ENCODE measurements at regions not wholly inside any gene's neighbourhood (a gene's known extent, or its start where the extent isn't known, plus 50 kb on each side); places are given as distances from the start of the nearest gene placed in this dataset.

DNA sequence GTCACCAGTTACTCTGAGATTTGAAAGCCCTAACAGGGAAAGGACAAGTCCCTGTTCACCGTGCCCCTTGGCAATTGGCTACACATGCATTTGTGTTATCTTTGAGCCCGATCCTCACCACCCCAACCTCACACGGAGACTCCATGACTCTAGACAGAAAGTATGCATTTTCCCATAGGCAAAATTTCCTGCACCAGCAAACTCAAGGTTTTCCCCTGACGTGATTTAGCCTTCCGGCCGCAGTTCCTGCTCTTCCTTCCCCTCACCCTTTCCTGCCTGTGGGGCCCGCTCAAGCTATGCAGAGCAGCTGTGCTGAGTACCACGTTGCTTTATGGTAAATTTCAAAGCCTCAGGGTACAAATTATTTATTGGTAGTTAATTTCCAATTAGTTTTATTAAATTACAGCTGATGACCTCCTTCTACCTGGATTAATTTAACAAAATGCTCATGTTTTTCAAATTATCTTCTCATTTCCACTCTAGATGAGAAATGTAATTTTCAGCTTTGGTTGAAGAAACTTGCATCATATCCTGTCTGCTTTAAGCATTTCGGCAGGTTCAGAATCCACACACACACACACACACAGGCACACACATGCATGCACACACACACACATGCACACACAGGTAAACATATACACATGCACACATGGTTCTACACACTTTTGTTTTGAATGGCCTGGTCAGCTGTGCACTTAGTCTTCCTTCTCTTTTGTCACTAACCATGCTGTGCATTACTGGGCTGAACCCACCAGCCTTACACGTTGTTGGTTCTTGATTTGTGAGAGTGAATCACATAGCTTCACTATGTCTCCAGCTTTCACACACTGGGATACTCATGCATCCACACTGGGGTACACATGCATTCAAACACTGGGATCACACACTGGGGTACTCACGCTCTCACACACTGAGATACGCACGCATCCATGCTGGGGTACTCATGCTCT lies 283.1 kb upstream of the PITRM1 start:
- DNase-seq = no peak

DNA sequence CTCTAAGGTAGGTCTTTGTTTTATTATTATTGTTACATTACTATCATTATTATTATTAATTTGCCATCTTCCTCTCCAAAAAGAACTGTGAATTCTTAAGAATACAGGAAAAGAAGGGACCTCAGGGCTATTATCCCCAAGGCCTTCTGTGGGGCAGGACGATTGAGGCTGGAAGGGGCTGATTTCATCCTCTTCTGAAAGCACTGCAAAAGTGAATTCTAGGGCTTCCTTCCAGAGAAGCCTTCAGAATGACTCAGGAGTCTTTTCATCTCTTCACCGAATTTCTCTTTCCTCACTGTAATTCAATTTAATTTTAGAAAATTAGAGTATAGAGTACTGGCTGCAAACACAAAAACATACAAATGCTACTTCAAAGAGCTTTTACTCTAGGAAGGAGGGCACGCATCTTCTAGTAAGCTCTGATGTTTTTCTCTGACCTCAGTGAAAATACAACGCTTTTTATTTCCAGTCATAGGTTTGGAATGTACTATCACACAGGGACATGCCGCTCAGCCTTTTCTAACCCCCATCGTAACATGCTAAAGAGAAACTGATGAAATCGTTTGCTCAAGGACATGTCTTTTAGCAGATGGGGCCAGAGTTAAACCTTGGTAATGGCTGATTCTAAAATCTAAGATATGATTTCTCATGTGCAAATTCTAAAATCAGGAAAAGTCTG lies 280.2 kb upstream of the PITRM1 start:
- DNase-seq = no peak

DNA sequence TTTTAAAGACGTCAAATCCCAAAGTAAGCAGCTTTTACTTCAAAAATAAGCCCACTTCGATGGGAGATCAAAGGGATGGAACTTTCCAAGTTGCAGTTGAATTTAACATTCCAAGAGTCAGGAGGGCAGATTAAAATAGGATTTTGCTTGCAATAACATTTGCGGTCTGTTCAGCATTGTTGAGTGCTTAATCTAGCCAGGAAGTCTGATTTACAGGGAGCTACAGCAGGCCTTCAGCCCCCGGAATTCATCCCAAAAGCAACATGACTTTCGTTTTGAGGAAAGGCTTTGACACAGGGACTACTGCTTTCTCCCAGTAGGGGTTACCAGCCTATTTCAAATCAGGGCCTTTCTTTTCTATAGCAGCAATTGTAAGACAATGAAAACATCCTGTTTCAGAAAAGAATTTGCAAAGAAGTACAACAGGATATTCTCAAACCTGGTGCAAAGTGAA lies 279.6 kb upstream of the PITRM1 start:
- DNase-seq = no peak

DNA sequence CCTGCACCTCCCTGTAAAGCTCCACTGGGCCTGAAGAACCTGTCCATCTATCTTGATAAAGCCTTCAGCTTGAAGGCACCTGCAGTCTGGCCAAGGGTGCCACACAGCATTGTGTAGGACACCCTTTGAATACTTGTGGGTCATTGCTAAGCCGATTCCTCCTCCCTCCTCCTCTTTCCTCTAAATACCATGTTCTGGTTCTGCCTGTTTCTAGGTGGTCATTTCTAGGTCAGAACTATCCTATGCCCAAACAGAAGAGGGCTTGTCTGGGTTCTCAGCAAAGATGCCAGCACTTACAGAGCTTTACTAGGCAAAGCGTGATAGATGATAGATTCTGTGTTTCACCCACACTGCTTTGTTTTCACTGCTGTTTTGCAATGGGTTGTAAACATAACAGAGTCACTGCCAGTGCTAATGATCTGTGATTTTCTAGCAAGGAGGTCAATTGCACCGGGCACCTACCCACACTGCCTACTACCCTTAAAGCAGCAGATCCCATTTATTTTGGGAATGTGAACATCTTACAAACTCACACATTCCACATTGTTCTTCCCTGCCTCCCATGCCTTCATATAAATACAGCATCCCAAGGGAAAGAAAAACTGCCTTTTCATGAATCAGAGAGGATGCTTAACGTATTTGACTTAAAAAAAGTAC lies 279.1 kb upstream of the PITRM1 start:
- DNase-seq = no peak

DNA sequence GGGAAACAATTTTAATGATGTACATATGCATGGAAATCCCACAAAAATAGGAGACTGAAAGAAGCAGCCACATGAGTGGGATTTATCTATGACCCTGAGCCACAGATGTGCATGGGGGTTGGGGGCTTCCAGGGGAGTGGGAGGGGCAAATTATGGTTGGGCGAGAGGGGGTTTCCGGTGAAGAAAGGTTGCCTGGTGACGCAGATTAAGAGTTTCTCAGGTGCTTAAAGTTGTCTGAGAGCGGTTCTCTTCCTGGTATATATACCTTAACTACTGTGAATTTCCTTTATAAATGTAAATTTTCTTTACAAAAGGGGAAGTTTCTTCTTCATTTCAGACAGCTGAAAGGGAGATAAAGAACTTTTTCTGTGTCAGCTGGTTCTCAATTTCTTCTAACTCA lies 273.6 kb upstream of the PITRM1 start:
- DNase-seq = no peak

DNA sequence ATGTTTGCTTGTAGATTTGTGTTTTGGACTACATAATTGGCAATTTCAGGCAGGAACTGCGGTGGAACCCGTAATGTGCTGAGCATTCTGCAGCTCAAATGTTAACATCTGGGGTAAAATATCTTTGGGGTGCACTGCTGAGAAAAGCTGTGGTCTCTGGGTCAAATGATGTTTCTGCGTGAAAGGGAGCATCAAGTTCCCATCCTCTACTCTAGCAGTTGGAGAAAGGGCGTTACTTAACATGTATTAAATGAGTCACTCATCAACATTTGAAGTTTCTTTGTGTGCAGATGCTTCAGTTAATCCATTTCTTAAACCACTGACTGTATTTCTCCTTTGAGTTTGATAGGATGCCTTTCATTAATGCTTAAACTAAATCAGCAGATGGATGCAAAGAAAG lies 273.1 kb upstream of the PITRM1 start:
- DNase-seq = no peak

DNA sequence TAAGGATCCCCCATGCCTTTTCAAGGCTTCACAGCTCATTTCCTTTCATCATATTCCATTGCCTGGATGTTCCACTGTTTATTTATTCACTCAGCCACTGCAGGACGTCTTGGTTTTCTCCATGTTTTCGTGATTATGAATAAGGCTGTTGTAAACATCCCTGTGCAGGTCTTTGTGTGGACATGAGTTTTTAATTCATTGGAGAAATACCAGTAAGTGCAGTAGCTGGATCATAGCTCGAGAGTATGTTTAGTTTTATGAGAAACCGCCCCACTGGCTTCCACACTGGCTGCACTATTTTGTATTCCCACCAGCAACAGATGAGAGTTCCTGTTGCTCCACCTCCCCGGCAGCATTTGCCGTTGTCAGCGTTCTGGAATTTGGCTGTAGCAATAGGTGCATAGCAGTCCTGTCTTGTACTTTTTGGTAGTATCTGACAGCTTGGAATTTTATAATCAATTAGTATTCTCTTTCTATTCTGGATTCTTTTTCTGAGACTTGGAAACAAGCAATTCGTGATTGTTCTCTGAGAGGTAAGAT lies 269.9 kb upstream of the PITRM1 start:
- no peak for DNase-seq

DNA sequence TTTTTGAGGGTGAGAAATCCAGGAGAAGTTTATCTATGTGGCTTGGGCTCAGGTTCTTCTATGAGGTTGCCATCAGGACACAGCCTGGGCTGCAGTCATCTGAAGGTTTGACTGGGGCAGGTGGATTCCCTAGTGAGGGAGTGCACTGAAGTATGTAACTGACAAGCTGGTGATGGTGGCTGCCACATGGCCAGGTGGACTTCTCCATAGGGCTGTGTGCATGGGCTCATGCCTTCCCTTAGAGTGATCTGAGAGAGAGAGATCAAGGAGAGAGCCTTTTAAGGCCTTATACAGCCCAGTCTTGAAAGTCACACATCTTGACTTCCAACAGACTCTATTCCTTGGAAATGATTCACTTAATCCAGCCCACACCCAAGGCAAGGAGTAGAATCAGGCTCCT lies 266.6 kb upstream of the PITRM1 start:
- no peak for DNase-seq

DNA sequence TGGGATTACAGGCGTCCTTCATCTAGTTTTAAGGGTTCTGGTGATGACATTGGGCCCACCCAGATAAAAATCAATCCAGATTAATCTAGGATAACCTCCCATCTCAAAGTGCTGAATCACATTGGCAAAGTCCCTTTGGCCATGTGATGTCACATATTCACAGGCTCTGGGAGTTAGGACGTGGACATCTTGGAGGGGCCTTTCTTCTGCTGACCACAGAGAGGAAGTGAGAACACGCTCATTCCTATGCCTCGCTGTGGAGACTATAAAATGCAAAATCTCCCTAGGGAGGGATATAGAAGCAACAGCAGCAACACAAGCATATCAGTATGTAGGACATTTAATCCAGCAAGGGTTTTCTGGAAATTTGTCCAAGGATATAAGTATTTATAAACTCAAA lies 266.0 kb upstream of the PITRM1 start:
- DNase-seq = no peak

DNA sequence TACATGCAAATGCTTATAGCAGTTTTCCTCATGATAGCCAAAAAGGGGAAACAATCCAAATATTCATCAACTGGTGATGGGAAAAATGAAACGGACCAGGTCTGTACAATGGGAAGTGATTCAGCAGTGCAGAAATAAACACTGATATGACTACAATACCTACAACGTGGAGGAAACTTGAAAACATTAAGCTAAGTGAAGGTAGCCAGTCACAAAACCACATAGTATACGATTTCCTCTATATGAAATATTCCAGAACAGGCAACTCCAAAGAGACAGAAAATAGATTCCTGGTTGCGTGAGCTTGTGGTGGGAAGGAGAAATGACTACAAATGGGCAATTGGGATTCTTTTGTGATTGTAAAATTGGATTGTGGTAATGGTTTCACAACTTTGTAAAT lies 263.1 kb upstream of the PITRM1 start:
- no peak for DNase-seq

DNA sequence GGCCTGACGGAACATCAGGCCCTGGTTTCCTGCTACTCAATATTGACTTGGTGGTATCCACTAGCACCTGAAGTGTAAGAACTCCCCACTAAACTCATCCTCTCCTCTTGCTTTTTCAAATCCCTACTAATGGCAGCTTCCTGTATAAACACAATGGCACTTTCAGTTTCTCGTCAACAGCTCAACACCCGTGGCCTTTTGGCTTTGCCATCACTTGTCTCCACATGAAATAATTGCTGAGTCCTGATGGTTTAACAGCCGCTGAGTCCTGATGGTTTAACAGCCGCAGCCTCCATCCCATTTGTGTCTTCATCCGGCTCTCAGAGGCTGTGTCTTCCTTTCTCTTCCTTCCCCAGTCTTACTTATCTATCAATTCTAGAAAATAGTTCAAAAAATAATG lies 261.4 kb upstream of the PITRM1 start:
- no peak for DNase-seq

DNA sequence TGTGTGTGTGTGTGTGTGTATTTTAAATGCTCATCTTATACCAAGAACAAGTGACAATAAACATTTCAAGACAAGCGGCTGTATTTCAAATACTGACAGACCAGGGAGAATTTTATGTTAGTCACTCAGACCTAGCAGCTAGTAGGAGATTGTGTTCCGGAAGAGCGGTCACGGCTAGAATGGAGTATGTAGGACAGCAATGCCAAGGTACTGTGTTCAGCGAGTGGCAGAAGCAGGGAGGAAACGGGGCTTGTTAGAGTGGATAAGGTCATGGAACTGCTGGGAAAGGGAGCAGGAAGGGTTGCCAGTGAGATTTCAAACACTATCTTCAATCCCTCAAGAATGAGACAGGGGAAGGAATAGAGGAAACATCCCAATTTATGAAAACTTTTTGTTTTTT lies 260.5 kb upstream of the PITRM1 start:
- no peak for DNase-seq

DNA sequence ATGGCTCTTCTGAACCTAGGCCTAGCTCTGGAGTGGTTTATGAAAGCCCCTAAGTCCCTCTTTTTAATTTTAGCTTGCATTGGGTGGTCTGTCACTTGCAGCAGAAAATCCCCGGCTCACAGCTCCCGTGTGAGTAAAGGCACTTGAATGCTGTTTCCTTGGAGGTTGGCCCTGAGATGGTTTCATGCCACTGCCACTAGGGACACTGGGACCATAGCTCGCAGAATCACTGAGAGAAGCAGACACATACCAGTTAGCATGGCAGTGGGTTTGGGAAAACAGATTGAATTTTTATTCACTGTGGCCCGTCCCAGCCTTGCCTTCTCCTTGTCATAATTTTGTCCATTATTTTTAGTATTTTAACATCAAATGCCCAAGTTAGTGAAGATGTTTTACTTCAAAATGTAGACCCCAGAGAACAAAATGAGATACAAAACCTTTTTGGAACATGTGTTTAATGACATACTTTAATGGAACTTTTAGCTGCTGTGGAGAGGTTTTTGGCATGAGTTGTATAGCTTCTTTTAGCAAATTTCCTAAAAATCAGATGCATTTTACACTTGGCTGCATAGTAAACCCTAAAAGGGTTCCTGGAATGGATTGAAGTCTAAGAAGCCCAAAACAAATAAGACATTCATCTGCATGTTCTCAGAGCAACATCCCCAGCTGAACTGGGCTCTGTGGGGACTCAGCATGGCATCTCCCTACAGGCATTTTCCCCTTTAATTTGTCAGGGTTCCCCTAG lies 259.7 kb upstream of the PITRM1 start:
- DNase-seq = peak; percentile 9 to 15

DNA sequence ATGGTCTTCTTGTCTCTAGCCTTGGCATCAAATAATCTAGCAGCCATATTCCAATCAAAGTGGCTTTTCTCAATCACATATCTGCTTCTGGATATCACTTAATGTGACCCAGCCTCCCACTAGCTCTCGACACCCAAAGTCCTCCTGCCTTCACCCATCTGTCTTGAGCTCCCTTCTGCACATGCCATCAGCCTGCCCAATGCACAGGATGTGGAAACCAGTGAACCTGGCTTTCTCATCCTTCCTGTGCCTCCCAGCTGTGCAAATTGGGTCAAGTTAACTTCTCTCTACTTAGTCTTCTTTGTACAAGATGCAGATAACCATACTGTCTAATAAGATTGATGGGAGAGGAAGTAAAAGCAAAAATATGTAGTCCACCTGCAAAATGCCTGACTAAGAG lies 257.9 kb upstream of the PITRM1 start:
- DNase-seq = no peak

DNA sequence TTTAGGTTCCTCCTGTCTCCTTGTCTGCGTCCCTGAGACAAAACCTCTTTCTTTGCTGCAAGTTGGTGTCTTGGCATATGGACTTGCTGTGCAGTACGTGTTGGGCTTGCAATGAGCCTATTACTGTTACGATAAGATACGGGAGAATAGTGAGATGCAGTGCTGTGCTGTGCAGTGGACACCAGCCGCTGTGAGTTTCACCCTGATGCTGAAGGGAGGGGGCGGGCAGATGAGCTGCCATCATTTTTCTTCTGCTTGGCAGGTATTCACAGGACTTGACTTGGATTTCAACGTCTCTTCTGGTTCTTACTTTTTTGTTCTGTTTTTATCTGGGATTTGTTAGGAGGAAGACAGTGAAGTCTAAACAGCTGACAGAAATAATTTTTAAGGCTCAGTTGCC lies 257.1 kb upstream of the PITRM1 start:
- no peak for DNase-seq

DNA sequence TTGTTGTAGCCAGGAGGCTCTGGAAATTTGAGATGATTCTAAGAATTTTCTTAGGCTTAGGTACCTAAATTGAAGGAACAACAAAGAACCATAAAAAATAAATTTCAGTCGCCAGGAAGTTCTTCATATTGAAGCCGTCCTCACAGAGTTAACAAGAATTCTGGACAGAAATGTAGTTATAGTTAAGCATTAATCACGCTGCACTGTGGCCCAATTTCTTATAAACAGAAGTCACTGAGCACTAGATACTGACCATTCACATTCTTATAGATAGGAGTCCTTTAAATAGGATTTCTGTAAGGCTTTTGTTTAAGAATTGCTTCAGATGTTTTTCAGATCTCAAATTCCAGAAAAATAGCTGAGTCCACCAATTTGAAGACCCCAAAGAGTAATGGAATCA lies 256.2 kb upstream of the PITRM1 start:
- DNase-seq = no peak

DNA sequence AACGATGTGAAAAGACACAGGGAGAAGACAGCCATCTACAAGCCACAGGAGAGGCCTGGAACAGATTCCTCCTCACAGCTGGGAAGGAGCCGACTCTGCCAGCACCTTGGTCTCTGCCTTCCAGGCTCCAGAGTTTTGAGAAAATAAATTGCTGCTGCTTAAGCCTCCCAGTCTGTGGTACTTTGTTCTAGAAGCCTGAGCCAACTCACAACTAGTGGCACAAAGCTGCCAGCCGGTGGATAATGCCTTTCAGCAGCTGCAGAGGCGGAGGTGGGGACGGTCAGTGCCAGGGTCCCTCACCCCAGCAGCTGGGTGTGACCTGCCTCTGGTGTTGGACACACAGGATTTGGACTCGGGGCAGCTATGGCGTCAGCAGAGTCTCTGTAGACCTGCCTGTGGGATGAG lies 255.4 kb upstream of the PITRM1 start:
- no peak for DNase-seq

DNA sequence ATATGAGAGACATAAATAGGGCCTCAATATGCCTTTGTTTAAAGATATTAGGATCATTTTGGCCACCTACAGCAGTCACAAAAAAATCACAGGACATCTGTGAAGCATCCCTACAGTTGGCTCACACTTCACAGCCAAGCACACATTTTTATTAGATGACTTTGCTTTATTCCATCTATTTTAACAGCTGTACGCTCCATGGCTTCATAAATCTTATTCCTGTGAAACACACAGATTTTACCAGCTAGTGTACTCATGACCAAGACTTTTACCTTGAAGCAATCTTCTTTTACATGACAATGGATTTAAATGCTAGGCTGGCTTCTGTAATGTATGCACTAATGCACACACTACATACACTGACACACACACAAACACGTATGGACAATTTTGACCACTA lies 254.8 kb upstream of the PITRM1 start:
- DNase-seq = no peak

DNA sequence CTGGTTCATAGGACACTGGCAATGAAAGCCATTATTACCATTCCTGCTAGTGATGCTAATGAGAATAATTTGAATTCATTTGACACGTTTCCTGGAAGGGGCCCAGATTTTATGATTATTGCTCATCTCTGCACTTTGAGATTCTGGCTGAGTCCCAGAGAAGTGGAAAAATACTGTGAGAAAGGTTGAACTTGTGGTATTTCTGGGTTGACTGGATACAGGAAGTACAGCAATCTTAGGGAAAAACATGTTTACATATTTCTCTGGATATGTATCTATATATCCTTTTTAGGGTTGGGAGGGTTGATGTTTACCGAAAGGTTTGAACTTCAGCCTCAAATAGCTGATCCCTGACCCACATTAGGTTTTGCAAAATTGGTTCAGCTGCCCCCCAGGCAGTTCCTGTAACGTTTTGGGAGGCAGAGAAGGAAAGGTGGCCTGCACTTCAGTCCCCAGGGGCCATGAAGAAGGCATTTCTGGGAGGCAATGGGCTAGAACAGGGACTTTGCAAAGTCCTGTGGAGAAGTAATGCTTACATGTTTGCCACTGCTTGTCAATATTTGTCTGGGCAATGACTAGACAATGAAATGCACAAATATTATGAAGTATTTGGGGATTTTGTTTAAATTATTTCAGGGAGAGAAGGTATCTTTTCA lies 253.7 kb upstream of the PITRM1 start:
- no peak for DNase-seq

DNA sequence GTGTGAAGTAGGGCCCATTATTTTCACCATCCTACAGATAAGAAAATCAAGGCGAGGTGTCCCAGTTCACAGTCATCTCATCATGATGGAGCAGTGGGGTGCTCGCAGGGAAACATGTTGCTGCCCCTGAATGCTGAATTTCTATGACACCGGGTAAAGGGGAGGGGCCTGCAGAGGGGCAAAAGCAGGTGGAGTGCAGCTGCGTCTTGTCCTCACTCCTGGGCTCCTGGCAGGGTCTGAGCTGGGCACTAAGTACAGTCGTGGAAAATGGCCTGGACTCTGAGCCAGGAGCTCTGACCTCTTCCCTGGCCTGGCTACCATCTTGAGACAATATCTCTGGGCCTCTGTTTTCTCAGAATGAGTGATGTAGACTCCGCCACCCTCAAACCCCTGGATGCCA lies 253.1 kb upstream of the PITRM1 start:
- DNase-seq = no peak

DNA sequence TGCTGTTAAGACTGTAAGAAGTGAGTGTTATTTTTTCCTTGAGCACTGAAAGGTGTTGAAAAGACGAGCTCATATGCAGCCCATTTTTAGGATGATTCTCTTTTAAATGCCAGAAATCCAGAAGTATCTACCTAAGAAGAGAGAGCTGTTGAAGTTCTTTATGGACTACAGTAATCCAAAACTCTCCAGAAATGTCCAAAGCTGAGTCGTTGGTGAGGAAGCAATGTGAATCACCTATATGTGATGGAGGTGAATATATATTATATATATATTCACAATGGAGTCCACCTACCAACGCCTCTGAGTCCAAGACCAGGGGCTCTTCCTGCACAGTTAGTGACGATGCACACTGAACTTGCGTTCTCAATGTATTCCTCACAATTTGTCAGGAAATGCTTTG lies 252.7 kb upstream of the PITRM1 start:
- DNase-seq = no peak

Data from hippocampal formation (tissue), 2 donors.